ENCODE measurements at regions not wholly inside any gene's neighbourhood (a gene's known extent, or its start where the extent isn't known, plus 50 kb on each side); places are given as distances from the start of the nearest gene placed in this dataset.

GRCh38 chr11:16685914-16686313 lies 52.5 kb upstream of the C11orf58 start:
- no peak for DNase-seq

- no peak for DNase-seq
These were observed 59.9 kb upstream of the C11orf58 start for GRCh38 chr11:16678466-16679116.

- no peak for DNase-seq
These were observed 68.5 kb upstream of the C11orf58 start for GRCh38 chr11:16669799-16670415.

DNA sequence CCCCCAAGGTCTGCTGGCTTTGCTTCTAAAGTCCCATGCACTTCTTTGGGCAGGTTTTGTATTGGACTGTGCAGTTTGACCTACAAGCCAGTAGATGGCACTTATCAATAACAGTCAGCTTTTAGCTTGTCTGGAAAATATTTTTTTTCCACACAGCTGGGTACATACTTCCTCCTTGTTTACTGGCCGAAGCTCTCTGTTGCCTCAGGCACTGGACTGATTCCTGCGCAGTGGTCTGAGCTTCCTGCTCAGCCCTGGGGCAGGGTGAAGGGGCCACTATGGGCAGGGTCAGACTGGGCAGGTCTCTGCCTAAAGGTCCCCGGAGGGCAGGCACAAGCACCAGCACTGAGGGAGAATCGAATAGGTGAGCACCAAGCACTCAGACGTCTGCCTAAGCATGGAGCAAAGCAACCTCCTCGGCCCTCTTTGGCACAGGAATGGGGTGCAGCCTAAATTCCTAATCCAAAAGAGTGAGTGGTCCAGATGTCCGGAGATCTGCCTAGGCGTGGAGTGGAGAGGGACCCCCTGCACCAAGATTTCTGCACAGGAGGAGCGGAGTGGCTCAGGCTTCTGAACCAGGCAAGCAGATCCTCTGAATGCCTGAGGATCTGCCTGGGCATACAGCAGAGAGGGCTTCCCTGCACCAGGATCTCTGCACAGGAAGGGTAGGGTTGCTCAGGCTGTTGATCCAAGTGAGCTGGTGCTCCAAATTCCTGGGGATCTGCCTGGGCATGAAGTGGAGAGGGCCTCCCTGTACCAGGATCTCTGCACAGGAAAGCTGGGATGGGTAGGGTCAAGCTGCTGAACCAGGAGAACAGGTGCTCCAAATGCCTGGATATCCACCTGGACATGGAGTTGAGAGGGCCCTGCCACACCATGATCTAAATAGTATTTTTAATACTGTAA lies 105.9 kb upstream of the C11orf58 start:
- DNase-seq: no peak

GRCh38 chr11:16630651-16631050 lies 107.8 kb upstream of the C11orf58 start:
- no peak for DNase-seq

DNA sequence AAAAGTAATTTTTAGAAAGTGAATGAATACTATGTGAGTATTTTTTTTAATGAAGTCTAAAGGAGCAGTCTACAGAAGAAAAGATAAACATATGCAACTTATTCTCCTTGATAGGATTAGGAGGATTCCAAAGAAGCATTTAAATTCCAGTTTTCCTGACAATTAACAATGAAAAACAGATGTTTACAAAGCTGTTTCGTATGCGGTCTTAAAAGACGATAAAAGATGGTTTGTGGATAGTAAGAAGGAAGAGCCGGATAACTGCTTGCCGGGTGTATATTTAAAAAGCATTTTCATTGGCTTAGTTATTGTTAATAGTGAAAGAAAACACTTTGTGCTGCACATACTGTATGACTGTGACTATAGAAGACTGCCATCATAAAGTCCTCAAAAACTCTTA lies 120.0 kb upstream of the C11orf58 start:
- no peak for DNase-seq

DNA sequence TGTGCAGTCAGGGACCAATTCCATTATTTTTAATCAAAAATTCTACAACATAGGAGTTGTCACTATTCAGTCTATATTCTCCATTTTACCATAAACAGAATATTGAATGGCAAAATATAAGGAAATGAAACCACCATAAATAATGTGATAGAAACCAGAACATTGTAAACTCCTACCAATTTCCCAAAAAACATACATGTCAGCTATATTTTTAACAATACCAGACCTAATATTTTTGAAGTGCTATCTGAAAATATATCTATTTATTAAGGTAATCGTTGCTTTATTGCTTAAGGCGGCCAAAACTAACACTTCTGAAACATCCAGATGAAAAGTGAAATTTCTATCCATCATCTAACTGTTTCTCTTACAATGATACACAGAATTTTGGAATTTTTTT lies 123.0 kb upstream of the C11orf58 start:
- no peak for DNase-seq

DNA sequence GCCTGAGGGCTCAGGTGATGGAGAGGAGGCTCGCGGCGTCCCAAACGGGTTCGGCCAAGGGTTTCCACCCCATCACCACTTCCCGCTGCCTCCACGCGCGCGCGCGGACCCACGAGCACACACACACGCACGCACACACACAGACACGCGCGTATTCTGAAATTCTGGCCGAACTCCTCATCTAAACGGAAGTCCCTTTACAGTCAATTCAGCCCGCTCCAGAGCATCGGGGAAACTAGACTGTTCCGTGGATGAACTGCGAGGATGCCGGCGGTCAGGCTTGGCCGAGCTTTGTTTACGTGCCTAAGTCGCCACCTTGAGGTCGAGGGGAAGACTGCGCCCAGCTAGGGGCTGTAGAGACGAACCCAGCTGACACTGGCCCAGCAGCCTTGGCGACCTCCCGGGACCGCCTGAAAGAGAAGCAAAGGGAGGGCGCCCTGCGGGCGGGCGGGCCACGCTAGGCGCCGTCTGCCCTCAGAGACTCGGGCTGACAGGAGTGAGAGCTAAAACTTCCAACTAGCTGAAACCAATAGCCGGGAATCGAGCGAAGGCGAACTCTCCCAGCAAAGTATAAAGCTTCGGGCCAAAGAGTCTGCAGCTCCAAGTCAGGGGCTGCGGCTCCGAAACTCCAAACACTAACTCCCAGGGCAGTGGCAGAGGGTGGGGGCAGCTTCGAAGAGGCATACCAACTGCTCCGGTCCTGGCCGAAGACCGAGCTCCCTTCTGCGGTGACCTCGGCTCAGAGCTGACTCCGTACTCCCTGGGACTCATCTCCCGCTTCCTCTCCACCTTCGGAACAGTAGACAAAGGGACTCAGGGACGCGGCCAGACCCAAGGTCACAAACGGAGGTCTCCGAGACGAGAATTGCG lies 124.7 kb upstream of the C11orf58 start:
- peak; percentile 89 for DNase-seq

DNA sequence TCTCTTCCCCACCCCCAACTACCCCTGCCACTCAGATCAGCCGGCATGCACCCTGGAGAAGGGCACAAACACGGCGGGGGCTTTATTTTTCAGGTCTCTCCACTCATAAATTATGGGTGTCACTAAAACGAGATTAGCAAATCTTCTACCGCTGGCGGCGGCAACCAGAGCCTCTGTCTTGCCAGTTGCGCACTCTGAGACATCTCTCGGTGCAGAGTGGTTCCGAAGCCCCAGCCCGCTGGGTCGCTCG lies 125.3 kb upstream of the C11orf58 start:
- no peak for DNase-seq

DNA sequence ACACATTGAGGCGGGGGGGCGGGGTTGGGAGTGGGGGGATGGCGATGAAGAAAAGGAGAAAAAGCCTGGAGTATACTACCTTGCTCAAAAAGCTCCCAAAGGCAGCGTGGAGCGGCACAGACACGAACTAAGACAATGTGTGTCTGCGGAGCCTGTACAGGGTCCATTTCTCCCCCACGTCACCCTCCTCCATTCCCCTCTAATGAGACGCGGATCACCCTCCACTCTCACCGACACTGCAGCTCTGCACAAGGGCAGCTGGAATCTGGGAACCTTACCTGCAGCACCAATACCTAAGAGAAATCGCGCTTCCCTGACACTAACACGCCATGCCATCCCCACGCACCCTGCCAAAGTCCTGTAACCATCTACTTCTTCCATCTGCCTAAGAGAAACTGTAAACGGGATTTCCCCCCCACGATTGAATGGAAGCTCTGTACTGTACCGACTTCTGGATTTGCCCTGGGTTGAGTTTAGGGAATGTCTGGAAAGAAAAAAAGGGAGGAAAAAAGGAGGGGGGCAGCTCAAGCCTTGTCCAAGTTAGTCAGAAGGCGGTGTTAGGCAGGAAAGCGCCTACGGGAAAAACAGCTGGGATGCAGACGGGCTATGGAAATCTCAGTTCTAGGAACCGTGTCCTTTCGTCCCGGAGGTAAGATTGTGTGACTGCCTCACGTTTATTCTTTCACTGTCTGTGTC lies 125.7 kb upstream of the C11orf58 start:
- DNase-seq: peak; percentile 56

GRCh38 chr11:16611926-16612565 lies 126.4 kb upstream of the C11orf58 start:
- DNase-seq: peak; percentile 18

- DNase-seq: peak; percentile 15
These were observed 127.0 kb upstream of the C11orf58 start for GRCh38 chr11:16611401-16611921.

DNA sequence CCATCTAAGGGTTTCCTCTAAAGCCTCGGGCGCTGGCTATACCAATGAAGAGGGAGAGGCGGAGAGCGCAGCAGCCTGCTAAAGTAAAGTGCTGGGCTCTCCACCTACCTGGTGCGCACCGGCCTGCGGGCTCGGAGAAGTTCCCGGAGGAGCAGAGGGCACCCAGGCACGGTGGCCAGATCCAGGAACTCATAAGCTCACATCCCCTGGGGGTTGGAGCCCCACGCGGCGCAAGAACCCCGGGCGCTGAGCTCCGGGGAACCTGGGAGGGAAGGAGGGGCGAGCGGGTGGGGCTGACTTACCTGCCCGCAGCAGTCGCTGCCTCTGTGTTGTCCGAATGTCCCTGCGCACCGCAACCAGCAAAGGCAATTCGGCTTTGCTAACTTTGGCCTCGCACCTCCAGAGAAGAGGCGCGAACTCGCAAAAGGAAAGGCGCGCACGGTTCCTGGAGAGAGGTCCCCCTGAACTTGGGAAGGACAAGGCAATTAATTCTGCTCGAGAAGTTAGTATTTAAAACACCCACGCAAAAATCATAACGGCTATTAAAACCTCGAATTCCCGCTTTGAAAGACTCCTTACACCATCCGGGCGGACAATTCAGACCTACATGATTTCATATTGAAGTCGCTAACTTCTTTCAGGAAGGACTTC lies 127.6 kb upstream of the C11orf58 start:
- DNase-seq: no peak

GRCh38 chr11:16610213-16610737 lies 128.2 kb upstream of the C11orf58 start:
- DNase-seq: no peak

DNA sequence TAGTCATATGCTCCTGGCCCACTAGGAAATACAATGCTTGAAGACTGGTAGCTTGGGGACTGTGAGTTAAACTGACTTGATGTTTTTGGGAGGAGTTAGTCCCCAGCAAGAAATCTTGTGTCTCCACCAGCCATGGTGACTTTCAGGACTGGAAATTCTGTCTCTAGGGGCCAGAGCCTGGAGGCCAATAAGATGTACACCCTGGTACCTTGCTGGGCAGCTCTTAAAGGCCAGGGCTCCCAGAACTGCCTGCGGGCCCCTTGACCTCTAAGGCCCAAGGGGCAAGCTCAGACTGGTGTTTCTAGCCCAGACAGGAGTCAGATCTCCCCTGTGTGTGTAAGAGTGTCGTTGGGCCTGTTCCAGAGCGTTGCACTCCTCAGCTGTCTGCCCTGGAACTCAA lies 128.7 kb upstream of the C11orf58 start:
- no peak for DNase-seq

- DNase-seq: peak; percentile 83
These were observed 130.5 kb upstream of the C11orf58 start for GRCh38 chr11:16607675-16608644.

DNA sequence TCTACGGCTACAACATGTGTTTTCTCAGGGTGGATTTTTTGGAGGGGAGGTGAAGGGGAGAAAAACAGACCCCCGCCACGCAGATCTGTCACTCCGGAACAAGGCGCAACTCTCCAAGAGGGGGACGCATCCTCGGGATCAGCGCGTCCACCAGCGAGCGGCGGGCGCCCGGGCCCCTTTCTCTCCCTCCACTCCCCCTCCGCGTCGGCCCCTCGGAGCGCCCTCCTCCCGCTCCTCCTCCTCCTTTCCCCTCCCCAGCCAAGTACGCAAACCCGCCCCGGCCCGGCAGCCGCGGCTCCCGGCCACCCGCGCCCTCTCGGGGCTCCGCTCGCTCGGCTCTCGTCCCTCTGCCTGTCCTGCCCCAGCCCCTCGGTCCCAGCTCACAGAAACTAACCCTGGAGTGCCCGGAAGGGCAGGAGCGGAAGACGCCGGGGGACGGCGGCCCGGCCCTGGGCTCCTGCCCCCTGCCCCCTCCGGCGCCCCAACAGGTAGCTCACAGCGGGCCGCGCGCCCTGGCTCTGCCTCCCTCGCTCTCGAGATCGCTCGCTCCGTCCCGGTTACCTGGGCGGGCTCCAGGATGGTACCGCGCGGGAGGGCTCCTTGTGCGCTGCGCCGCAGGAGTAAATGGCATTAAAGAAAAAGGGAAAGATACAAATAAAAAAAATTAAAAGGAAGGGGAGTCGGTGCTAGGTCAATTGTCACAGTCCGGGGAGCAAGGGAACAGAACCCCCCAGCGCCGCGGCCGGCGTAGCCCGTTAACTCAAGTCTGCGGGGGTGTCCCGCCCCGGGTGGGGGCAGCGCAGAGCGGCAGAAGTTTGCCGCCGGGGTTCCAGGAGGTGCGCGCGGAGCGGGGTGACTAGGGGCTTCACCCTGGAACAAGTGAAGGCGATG lies 131.4 kb upstream of the C11orf58 start:
- peak; percentile 66 for DNase-seq
